ENCODE measurements at regions not wholly inside any gene's neighbourhood (a gene's known extent, or its start where the extent isn't known, plus 50 kb on each side); places are given as distances from the start of the nearest gene placed in this dataset.
"Not testable (repeated sequence)": the region's sequence is repeated elsewhere in the genome, so short reads cannot be mapped to it uniquely, and the experiment has no call there.

DNA sequence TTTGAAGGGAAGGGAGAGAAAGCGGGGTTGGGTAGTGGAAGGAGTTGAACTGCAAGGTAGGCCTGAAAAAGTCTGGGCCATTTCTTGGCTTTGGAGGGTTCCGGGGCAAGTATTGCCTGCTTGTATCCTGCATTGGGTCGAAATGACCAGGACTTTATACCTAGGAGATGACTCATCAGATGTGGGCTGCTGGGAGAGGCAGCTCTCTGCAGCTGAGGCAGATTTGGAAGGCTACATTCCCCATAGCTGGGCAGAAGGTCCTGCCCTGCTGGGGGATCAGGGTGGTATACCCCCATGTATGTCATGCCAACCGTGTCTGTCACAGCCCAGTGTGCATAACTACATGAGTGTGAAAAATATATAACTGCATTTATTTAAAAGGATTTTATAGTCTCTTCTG is 171.8 kb upstream of the SPRED2 start:
- H3K9ac ChIP-seq (ENCODE audit: low read depth, low read length, poor library complexity, severe bottlenecking) = no peak overlapping the region
- H4K20me1 ChIP-seq (ENCODE audit: insufficient read depth, low read length, poor library complexity, severe bottlenecking) = no peaks in the 10 kb centered on the region
- no peaks in the 10 kb centered on the region for H3K4me1 ChIP-seq (ENCODE audit: insufficient read depth, low read length, poor library complexity, severe bottlenecking)
- no peaks in the 10 kb centered on the region for H3K9me2 ChIP-seq (replicated peaks; ENCODE audit: low read depth, low read length)
- no peak overlapping the region for H2AFZ ChIP-seq (ENCODE audit: low read length)
- H3F3A ChIP-seq (ENCODE audit: low read depth) = no peaks in the 10 kb centered on the region
- no peak overlapping the region for H3K4me2 ChIP-seq (ENCODE audit: low read depth, low read length, poor library complexity, severe bottlenecking)
- no peaks in the 10 kb centered on the region for H3K79me2 ChIP-seq (ENCODE audit: insufficient read depth, low read length)
- no peaks in the 10 kb centered on the region for H3K9me3 ChIP-seq (ENCODE audit: insufficient read depth, low read depth, low read length)
- TF ChIP-seq, protein P1, sequence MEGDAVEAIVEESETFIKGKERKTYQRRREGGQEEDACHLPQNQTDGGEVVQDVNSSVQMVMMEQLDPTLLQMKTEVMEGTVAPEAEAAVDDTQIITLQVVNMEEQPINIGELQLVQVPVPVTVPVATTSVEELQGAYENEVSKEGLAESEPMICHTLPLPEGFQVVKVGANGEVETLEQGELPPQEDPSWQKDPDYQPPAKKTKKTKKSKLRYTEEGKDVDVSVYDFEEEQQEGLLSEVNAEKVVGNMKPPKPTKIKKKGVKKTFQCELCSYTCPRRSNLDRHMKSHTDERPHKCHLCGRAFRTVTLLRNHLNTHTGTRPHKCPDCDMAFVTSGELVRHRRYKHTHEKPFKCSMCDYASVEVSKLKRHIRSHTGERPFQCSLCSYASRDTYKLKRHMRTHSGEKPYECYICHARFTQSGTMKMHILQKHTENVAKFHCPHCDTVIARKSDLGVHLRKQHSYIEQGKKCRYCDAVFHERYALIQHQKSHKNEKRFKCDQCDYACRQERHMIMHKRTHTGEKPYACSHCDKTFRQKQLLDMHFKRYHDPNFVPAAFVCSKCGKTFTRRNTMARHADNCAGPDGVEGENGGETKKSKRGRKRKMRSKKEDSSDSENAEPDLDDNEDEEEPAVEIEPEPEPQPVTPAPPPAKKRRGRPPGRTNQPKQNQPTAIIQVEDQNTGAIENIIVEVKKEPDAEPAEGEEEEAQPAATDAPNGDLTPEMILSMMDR (conservative IDR thresholded peaks at IDR 0.05; ENCODE audit: low read length) = no peak
- TF ChIP-seq EZH2phosphoT487 (IDR thresholded peaks at IDR 0.05; ENCODE audit: borderline replicate concordance) = no peak
- H3K36me3 ChIP-seq (ENCODE audit: insufficient read depth, low read length) = no peaks in the 10 kb centered on the region
- H3K27me3 ChIP-seq (ENCODE audit: insufficient read depth, low read length, poor library complexity, severe bottlenecking) = no peaks in the 10 kb centered on the region
- no peak overlapping the region for H3K4me3 ChIP-seq (ENCODE audit: low read length, poor library complexity, severe bottlenecking)

DNA sequence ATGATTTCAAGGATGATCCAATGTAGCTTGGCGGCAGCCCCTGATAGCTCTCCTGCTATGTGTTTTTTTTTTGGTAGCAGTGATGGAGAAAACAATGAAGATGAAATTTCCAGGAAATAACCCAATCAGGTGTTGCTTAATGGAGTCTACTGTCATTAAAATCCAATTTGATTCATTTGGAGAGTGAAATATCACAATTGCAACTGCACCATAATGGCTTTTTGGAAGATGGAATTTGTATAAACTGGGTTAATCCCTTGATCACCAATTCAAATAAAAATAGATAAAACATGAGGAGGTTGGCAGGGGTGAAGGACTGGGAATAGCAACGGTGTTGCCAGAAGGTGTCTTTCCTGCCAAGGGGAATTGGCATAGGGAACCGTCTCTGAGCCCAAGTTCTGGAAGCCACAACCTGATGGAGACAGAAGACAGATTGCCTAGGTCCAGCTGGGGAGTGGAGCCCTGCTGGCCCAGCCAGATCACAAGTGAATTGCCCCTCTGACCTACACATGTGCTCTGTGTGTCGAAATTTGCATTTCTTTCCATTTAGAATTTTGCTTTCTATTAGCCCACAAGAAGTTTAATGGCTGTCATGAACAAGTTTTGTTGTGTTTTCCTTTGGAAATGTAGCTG is 170.3 kb upstream of the SPRED2 start:
- H3K9me3 ChIP-seq (ENCODE audit: insufficient read depth, low read depth, low read length) = no peaks in the 10 kb centered on the region
- H3K9ac ChIP-seq (ENCODE audit: low read depth, low read length, poor library complexity, severe bottlenecking) = no peak overlapping the region
- H3K4me3 ChIP-seq (ENCODE audit: low read length, poor library complexity, severe bottlenecking) = no peak overlapping the region
- no peaks in the 10 kb centered on the region for H3K36me3 ChIP-seq (ENCODE audit: insufficient read depth, low read length)
- H2AFZ ChIP-seq (ENCODE audit: low read length) = no peak overlapping the region
- H3K79me2 ChIP-seq (ENCODE audit: insufficient read depth, low read length) = no peaks in the 10 kb centered on the region
- H3K4me2 ChIP-seq (ENCODE audit: low read depth, low read length, poor library complexity, severe bottlenecking) = no peak overlapping the region
- no peaks in the 10 kb centered on the region for H4K20me1 ChIP-seq (ENCODE audit: insufficient read depth, low read length, poor library complexity, severe bottlenecking)
- H3F3A ChIP-seq (ENCODE audit: low read depth) = no peaks in the 10 kb centered on the region
- no peaks in the 10 kb centered on the region for H3K27me3 ChIP-seq (ENCODE audit: insufficient read depth, low read length, poor library complexity, severe bottlenecking)
- no peaks in the 10 kb centered on the region for H3K9me2 ChIP-seq (replicated peaks; ENCODE audit: low read depth, low read length)
- no peaks in the 10 kb centered on the region for H3K4me1 ChIP-seq (ENCODE audit: insufficient read depth, low read length, poor library complexity, severe bottlenecking)
- TF ChIP-seq, protein P1 (conservative IDR thresholded peaks at IDR 0.05; ENCODE audit: low read length) = no peak
- TF ChIP-seq EZH2phosphoT487 (IDR thresholded peaks at IDR 0.05; ENCODE audit: borderline replicate concordance) = no peak

GRCh38 chr2:65600871-65601270 is 168.5 kb upstream of the SPRED2 start:
- not testable (repeated sequence) for H4K20me1 ChIP-seq (ENCODE audit: insufficient read depth, low read length, poor library complexity, severe bottlenecking); H3K27me3 ChIP-seq (ENCODE audit: insufficient read depth, low read length, poor library complexity, severe bottlenecking); H3K4me3 ChIP-seq (ENCODE audit: low read length, poor library complexity, severe bottlenecking); H3F3A ChIP-seq (ENCODE audit: low read depth); H3K9me3 ChIP-seq (ENCODE audit: insufficient read depth, low read depth, low read length); H3K9ac ChIP-seq (ENCODE audit: low read depth, low read length, poor library complexity, severe bottlenecking); H3K9me2 ChIP-seq (replicated peaks; ENCODE audit: low read depth, low read length); H2AFZ ChIP-seq (ENCODE audit: low read length); H3K79me2 ChIP-seq (ENCODE audit: insufficient read depth, low read length); H3K4me1 ChIP-seq (ENCODE audit: insufficient read depth, low read length, poor library complexity, severe bottlenecking); H3K4me2 ChIP-seq (ENCODE audit: low read depth, low read length, poor library complexity, severe bottlenecking); H3K36me3 ChIP-seq (ENCODE audit: insufficient read depth, low read length)

DNA sequence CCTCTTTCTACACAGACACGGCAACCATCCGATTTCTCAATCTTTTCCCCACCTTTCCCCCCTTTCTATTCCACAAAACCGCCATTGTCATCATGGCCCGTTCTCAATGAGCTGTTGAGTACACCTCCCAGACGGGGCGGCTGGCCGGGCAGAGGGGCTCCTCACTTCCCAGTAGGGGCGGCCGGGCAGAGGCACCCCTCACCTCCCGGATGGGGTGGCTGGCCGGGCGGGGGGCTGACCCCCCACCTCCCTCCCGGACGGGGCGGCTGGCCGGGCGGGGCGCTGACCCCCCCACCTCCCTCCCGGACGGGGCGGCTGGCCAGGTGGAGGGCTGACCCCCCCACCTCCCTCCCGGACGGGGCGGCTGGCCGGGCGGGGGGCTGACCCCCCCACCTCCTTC is 168.0 kb upstream of the SPRED2 start:
- not testable (repeated sequence) for H4K20me1 ChIP-seq (ENCODE audit: insufficient read depth, low read length, poor library complexity, severe bottlenecking); H3K27me3 ChIP-seq (ENCODE audit: insufficient read depth, low read length, poor library complexity, severe bottlenecking); H3K9ac ChIP-seq (ENCODE audit: low read depth, low read length, poor library complexity, severe bottlenecking); H3F3A ChIP-seq (ENCODE audit: low read depth); H2AFZ ChIP-seq (ENCODE audit: low read length); H3K36me3 ChIP-seq (ENCODE audit: insufficient read depth, low read length); H3K4me2 ChIP-seq (ENCODE audit: low read depth, low read length, poor library complexity, severe bottlenecking); H3K4me1 ChIP-seq (ENCODE audit: insufficient read depth, low read length, poor library complexity, severe bottlenecking); H3K4me3 ChIP-seq (ENCODE audit: low read length, poor library complexity, severe bottlenecking); H3K79me2 ChIP-seq (ENCODE audit: insufficient read depth, low read length); H3K9me3 ChIP-seq (ENCODE audit: insufficient read depth, low read depth, low read length); H3K9me2 ChIP-seq (replicated peaks; ENCODE audit: low read depth, low read length)

Measured in Loucy (cell line).